Endothelial cell of umbilical vein (primary cell): ENCODE measurements at regions not wholly inside any gene's neighbourhood (a gene's known extent, or its start where the extent isn't known, plus 50 kb on each side); places are given as distances from the start of the nearest gene placed in this dataset.

Source experiments
- BruUV-seq: library from RNA; stranded (reverse); fragments of 400-500 nt; replicated peaks from 2 replicates; lab custom pipeline; 2021; lab: Mats Ljungman, UMichigan
- CTCF ChIA-PET: fragments of 300-600, 350-600 bp; sonication (Branson Sonifier 250); formaldehyde crosslinking; loops from one replicate; lab custom pipeline; 2021; ENCODE audit warnings: antibody characterized with exemption, inconsistent platforms; lab: Charles Lee
- POLR2A ChIA-PET: fragments of 300-600, 350-600 bp; sonication (Branson Sonifier 250); formaldehyde crosslinking; loops from one replicate; lab custom pipeline; 2021; ENCODE audit warnings: antibody characterized with exemption, inconsistent platforms; lab: Charles Lee
- DNase-seq: peaks from one replicate; pipeline ENCODE4 v3.0.0-alpha.2; 2011; ENCODE audit warnings: low read depth, low spot score
- FAIRE-seq: peaks from 2 replicates; lab custom pipeline; 2011; peaks lifted over from hg19 to GRCh38; lab: Jason Lieb, UNC
- H2AFZ ChIP-seq: 2 replicates; pipeline ENCODE4 v1.6.0; 2012; ENCODE audit warnings: low read depth, low read length, control low read depth, inconsistent platforms
- H3K27ac ChIP-seq: 2 replicates; pipeline ENCODE4 v1.5.1; 2011; ENCODE audit warnings: low read depth, mild to moderate bottlenecking, control low read depth, low read length, moderate library complexity; ENCODE audit not compliant: insufficient read depth
- H3K27me3 ChIP-seq, 2 experiments: 2 replicates each; pipeline versions ENCODE4 v1.6.0 to v1.6.1; 2011; ENCODE audit warnings: low read length in 2 of 2, mixed read lengths in 1 of 2; ENCODE audit not compliant: control insufficient read depth in 2 of 2, insufficient read depth in 2 of 2
- H3K36me3 ChIP-seq, 2 experiments: 2 replicates in 1 of 2; 3 replicates in 1 of 2; pipeline ENCODE4 v1.5.1; 2011; ENCODE audit warnings: low read length in 2 of 2, mild to moderate bottlenecking in 1 of 2, moderate library complexity in 1 of 2; ENCODE audit not compliant: control insufficient read depth in 2 of 2, insufficient read depth in 2 of 2; ENCODE audit errors: extremely low read depth in 1 of 2
- H3K4me1 ChIP-seq: 3 replicates; pipeline ENCODE4 v1.5.1; 2011; ENCODE audit warnings: mild to moderate bottlenecking, low read length; ENCODE audit not compliant: control insufficient read depth, insufficient read depth; ENCODE audit errors: extremely low read depth
- H3K4me2 ChIP-seq: 2 replicates; pipeline ENCODE4 v1.6.1; 2011; ENCODE audit warnings: low read length, control low read depth, mixed read lengths; ENCODE audit not compliant: insufficient read depth
- H3K4me3 ChIP-seq, 3 experiments: fragments of 200-600 bp in 1 of 3; sonication (generic), shearing (Covaris generic) in 1 of 3; replicated peaks in 1 of 3; 2 replicates each; pipeline ENCODE4 v1.5.1; 2011 to 2016; ENCODE audit warnings: control low read depth in 3 of 3, low read length in 3 of 3, mild to moderate bottlenecking in 2 of 3, inconsistent platforms in 1 of 3, low read depth in 1 of 3, moderate library complexity in 1 of 3; ENCODE audit not compliant: insufficient read depth in 1 of 3
- H3K79me2 ChIP-seq: 2 replicates; pipeline ENCODE4 v1.6.0; 2012; ENCODE audit warnings: low read length, inconsistent platforms; ENCODE audit not compliant: control insufficient read depth, insufficient read depth
- H3K9ac ChIP-seq: replicated peaks from 2 replicates; pipeline ENCODE3; 2011; ENCODE audit warnings: low read length, control low read depth; ENCODE audit not compliant: insufficient read depth; ENCODE audit errors: extremely low read depth
- H3K9me1 ChIP-seq: replicated peaks from 3 replicates; pipeline ENCODE4 v1.6.0; 2011; ENCODE audit warnings: mild to moderate bottlenecking, low read length; ENCODE audit not compliant: control insufficient read depth, insufficient read depth; ENCODE audit errors: extremely low read depth
- H3K9me3 ChIP-seq: replicated peaks from 2 replicates; pipeline ENCODE4 v1.5.1; 2012; ENCODE audit warnings: low read length, inconsistent platforms; ENCODE audit not compliant: control insufficient read depth, insufficient read depth
- H4K20me1 ChIP-seq: replicated peaks from 2 replicates; pipeline ENCODE3; 2011; ENCODE audit warnings: mild to moderate bottlenecking, low read length; ENCODE audit not compliant: control insufficient read depth, insufficient read depth; ENCODE audit errors: extremely low read depth
- CTCF ChIP-seq, 2 donors: IDR thresholded peaks; 1 replicate in 1 of 2; 2 replicates in 1 of 2; pipeline ENCODE4 v1.5.1; 2011; ENCODE audit warnings: low read length in 2 of 2, mild to moderate bottlenecking in 2 of 2, moderate library complexity in 2 of 2, control low read depth in 1 of 2, inconsistent platforms in 1 of 2, low read depth in 1 of 2; ENCODE audit not compliant: insufficient read depth in 1 of 2; ENCODE audit errors: extremely low read depth in 1 of 2
- EZH2 ChIP-seq: IDR thresholded peaks from 2 replicates; pipeline ENCODE4 v1.6.1; 2012; ENCODE audit warnings: borderline replicate concordance, low read depth, mild to moderate bottlenecking, moderate library complexity, low read length, inconsistent platforms; ENCODE audit not compliant: severe bottlenecking
- FOS ChIP-seq: IDR thresholded peaks from 2 replicates; pipeline ENCODE4 v1.6.1; 2011; ENCODE audit warnings: mild to moderate bottlenecking, low read length, moderate library complexity, borderline replicate concordance; ENCODE audit not compliant: insufficient read depth
- GATA2 ChIP-seq: IDR thresholded peaks from 2 replicates; pipeline ENCODE4 v1.7.0; 2011; ENCODE audit warnings: low read depth, mild to moderate bottlenecking, moderate library complexity, mixed read lengths, low read length; ENCODE audit not compliant: insufficient read length, insufficient read depth
- JUN ChIP-seq: IDR thresholded peaks from 2 replicates; pipeline ENCODE4 v1.6.1; 2011; ENCODE audit warnings: borderline replicate concordance, low read depth; ENCODE audit not compliant: insufficient read length, insufficient read depth
- MAX ChIP-seq: IDR thresholded peaks from 2 replicates; pipeline ENCODE4 v1.6.1; 2011; ENCODE audit not compliant: insufficient read depth, insufficient read length
- MYC ChIP-seq: IDR thresholded peaks from one replicate; pipeline ENCODE4 v1.6.1; 2011; ENCODE audit warnings: mild to moderate bottlenecking, low read depth, low read length
- POLR2A ChIP-seq: IDR thresholded peaks from 2 replicates; pipeline ENCODE4 v1.6.1; 2012; ENCODE audit warnings: low read depth, mild to moderate bottlenecking, control low read depth, low read length
- POLR2AphosphoS5 ChIP-seq: IDR thresholded peaks from 2 replicates; pipeline ENCODE4 v1.6.1; 2012; ENCODE audit warnings: low read depth, mild to moderate bottlenecking, control low read depth, low read length, moderate library complexity; ENCODE audit not compliant: insufficient read depth
- dilution Hi-C: fragments of 300-500 bp; cut with MboI; formaldehyde crosslinking; loops from one replicate; pipeline ENCODE4 v1.15.0; 2019; ENCODE audit warnings: low sequenced_read_pairs; ENCODE audit not compliant: extremely low pct_ligation_motif_present
- intact Hi-C: fragments of 100-400 bp; cut with micrococcal nuclease; formaldehyde crosslinking; loops from one replicate; pipeline ENCODE4 v1.10.0; 2022

- dilution Hi-C loops (no loop called here), intact Hi-C loops (no loop called here)
- BruUV-seq: no TSS peak
- no peaks in the 10 kb centered on the region for H3K79me2 ChIP-seq
- DNase-seq (no peak), FAIRE-seq (no peak)
- no peaks in the 10 kb centered on the region for H3K4me1 ChIP-seq
- no peak overlapping the region for H2AFZ ChIP-seq
- H3K4me3 ChIP-seq: no peak overlapping the region
- no peaks in the 10 kb centered on the region for H3K9me1 ChIP-seq
- no peak overlapping the region for H3K27ac ChIP-seq
- CTCF ChIA-PET: no interaction called here
- H3K9me3 ChIP-seq: no peaks in the 10 kb centered on the region
- H3K4me2 ChIP-seq: no peak overlapping the region
- H3K9ac ChIP-seq: no peak overlapping the region
- POLR2A ChIA-PET: no interaction called here
- no peaks in the 10 kb centered on the region for H3K27me3 ChIP-seq
- TF ChIP-seq MYC (no peak), EZH2 (no peak), CTCF (IDR thresholded peaks at IDR 0.05; ENCODE audit: extremely low read depth in 1 of 2, insufficient read depth in 1 of 2, low read depth in 1 of 2, low read length in 2 of 2) (no peak), POLR2AphosphoS5 (no peak), GATA2 (no peak)
- no peaks in the 10 kb centered on the region for H3K36me3 ChIP-seq
- no peaks in the 10 kb centered on the region for H4K20me1 ChIP-seq
These were observed 105.8 kb upstream of the NTRK2 start for GRCh38 chr9:84563691-84564090.

- CTCF ChIA-PET: no interaction called here
- Histone ChIP-seq H3K36me3 (no peaks in the 10 kb centered on the region), H3K4me2 (no peak overlapping the region), H3K27me3 (no peaks in the 10 kb centered on the region), H4K20me1 (no peaks in the 10 kb centered on the region), H3K4me3 (no peak overlapping the region), H3K79me2 (no peaks in the 10 kb centered on the region), H3K9ac (no peak overlapping the region), H3K9me3 (no peaks in the 10 kb centered on the region), H3K9me1 (no peaks in the 10 kb centered on the region), H3K4me1 (no peaks in the 10 kb centered on the region), H2AFZ (no peak overlapping the region), H3K27ac (no peak overlapping the region)
- POLR2A ChIA-PET: no interaction called here
- BruUV-seq: no TSS peak
- FAIRE-seq: no peak
- DNase-seq: no peak
- dilution Hi-C loops (no loop called here), intact Hi-C loops (no loop called here)
- TF ChIP-seq MAX: no peak
- no peak for TF ChIP-seq FOS
- no peak for TF ChIP-seq JUN
- no peak for TF ChIP-seq POLR2AphosphoS5
- no peak for TF ChIP-seq CTCF (IDR thresholded peaks at IDR 0.05; ENCODE audit: extremely low read depth in 1 of 2, insufficient read depth in 1 of 2, low read depth in 1 of 2, low read length in 2 of 2)
- no peak for TF ChIP-seq GATA2
- no peak for TF ChIP-seq POLR2A
- no peak for TF ChIP-seq MYC
- TF ChIP-seq EZH2: no peak
These were observed 101.7 kb upstream of the NTRK2 start for GRCh38 chr9:84567805-84568204.
